ENCODE measurements at regions not wholly inside any gene's neighbourhood (a gene's known extent, or its start where the extent isn't known, plus 50 kb on each side); places are given as distances from the start of the nearest gene placed in this dataset.
"Not testable (repeated sequence)": the region's sequence is repeated elsewhere in the genome, so short reads cannot be mapped to it uniquely, and the experiment has no call there.

- no peak for TF ChIP-seq ZFX (IDR thresholded peaks at IDR 0.05)
- TF ChIP-seq CTCF (conservative IDR thresholded peaks at IDR 0.05), result no peak
- H3K27ac ChIP-seq, result no peak overlapping the region
These were observed 266.2 kb downstream of the UTRN start for GRCh38 chr6:144551339-144551738.

DNA sequence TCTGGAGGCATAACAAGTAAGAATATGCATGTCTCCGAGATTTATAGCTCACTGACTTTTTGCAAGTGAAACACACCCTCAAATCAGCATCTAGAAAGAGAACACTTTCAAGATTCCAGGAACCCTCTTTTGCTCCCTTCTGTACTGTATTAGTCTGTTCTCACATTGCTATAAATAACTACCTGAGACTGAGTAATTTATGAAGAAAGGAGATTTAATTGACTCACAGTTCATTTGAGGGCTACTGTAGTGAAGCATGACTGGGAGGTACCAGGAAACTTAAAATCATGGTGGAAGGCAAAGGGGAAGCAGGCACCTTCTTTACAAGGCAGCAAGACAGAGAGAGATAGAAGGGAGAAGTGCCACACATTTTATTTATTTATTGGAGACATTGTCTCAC, 269.9 kb downstream of the UTRN start:
- no peak for TF ChIP-seq CTCF (conservative IDR thresholded peaks at IDR 0.05)
- TF ChIP-seq ZFX (IDR thresholded peaks at IDR 0.05), result no peak
- no peak overlapping the region for H3K27ac ChIP-seq

- TF ChIP-seq CTCF (conservative IDR thresholded peaks at IDR 0.05), result no peak
- no peak for TF ChIP-seq ZFX (IDR thresholded peaks at IDR 0.05)
- no peak overlapping the region; the same call in 1 of the 2 replicates for H3K27ac ChIP-seq
These were observed 274.9 kb downstream of the UTRN start for GRCh38 chr6:144559865-144560593.

GRCh38 chr6:144561455-144562043, 276.4 kb downstream of the UTRN start:
- no peak overlapping the region for H3K27ac ChIP-seq
- no peak for TF ChIP-seq ZFX (IDR thresholded peaks at IDR 0.05)
- TF ChIP-seq CTCF (conservative IDR thresholded peaks at IDR 0.05), result no peak

- TF ChIP-seq CTCF (conservative IDR thresholded peaks at IDR 0.05) (no peak), ZFX (IDR thresholded peaks at IDR 0.05) (no peak)
- H3K27ac ChIP-seq, result no peak overlapping the region
These were observed 279.1 kb downstream of the UTRN start for GRCh38 chr6:144564202-144564601.

GRCh38 chr6:144566868-144567615, 281.9 kb downstream of the UTRN start:
- TF ChIP-seq CTCF (conservative IDR thresholded peaks at IDR 0.05) (no peak), ZFX (IDR thresholded peaks at IDR 0.05) (no peak)
- no peak overlapping the region for H3K27ac ChIP-seq

DNA sequence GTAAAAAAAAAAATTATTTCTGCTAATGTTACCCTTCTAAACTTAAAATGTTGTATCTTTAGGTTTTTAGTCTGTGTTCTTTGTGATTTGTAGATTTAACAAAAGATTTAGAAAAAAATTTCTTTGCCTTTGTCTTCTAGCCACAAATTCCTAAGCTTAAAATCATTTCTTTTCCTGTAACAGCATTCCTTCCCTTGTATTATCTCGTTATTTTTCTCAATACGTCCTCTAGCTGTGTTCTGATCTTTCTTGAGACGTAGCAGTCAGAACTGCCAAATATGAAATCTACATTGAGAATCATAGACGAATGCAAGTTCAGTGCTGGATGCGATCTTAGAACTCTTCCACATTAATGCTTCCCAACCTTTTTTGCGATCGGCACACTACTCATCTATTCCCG, 283.1 kb downstream of the UTRN start:
- TF ChIP-seq ZFX (IDR thresholded peaks at IDR 0.05) (no peak), CTCF (conservative IDR thresholded peaks at IDR 0.05) (no peak)
- H3K27ac ChIP-seq, result no peak overlapping the region

GRCh38 chr6:144572541-144572940, 287.4 kb downstream of the UTRN start:
- H3K27ac ChIP-seq, result not testable (repeated sequence)

Data from C4-2B (cell line).